DMS53 treated with DMSO at 0.1 percent for 48 hours (cell line): ENCODE measurements at regions not wholly inside any gene's neighbourhood (a gene's known extent, or its start where the extent isn't known, plus 50 kb on each side); places are given as distances from the start of the nearest gene placed in this dataset.

Experiments used
- DNase-seq: peaks from one replicate; lab custom pipeline; 2025; ENCODE audit not compliant: unreplicated experiment; lab: John Stamatoyannopoulos, UW

- DNase-seq: no peak
Measured at GRCh38 chr9:106626936-106627335, 236.0 kb upstream of the ZNF462 start.

- no peak for DNase-seq
Measured at GRCh38 chr9:106632621-106633020, 230.3 kb upstream of the ZNF462 start.

- DNase-seq: no peak
Measured at GRCh38 chr9:106634183-106634582, 228.8 kb upstream of the ZNF462 start.

GRCh38 chr9:106634641-106635040 lies 228.3 kb upstream of the ZNF462 start:
- DNase-seq: no peak

GRCh38 chr9:106637486-106637885 lies 225.5 kb upstream of the ZNF462 start:
- no peak for DNase-seq

GRCh38 chr9:106639873-106640568 lies 222.9 kb upstream of the ZNF462 start:
- no peak for DNase-seq

GRCh38 chr9:106643211-106643930 lies 219.6 kb upstream of the ZNF462 start:
- no peak for DNase-seq

GRCh38 chr9:106644661-106645060 lies 218.3 kb upstream of the ZNF462 start:
- no peak for DNase-seq

GRCh38 chr9:106648799-106649198 lies 214.2 kb upstream of the ZNF462 start:
- no peak for DNase-seq

GRCh38 chr9:106649664-106650063 lies 213.3 kb upstream of the ZNF462 start:
- no peak for DNase-seq

- DNase-seq: no peak
Measured at GRCh38 chr9:106653213-106653612, 209.8 kb upstream of the ZNF462 start.

- DNase-seq: no peak
Measured at GRCh38 chr9:106655966-106656365, 207.0 kb upstream of the ZNF462 start.

- DNase-seq: no peak
Measured at GRCh38 chr9:106657926-106658325, 205.0 kb upstream of the ZNF462 start.

GRCh38 chr9:106668534-106668933 lies 194.4 kb upstream of the ZNF462 start:
- no peak for DNase-seq

GRCh38 chr9:106669835-106670234 lies 193.1 kb upstream of the ZNF462 start:
- DNase-seq: no peak

GRCh38 chr9:106670418-106670817 lies 192.5 kb upstream of the ZNF462 start:
- DNase-seq: no peak

- no peak for DNase-seq
Measured at GRCh38 chr9:106675780-106676179, 187.2 kb upstream of the ZNF462 start.

- no peak for DNase-seq
Measured at GRCh38 chr9:106677374-106677773, 185.6 kb upstream of the ZNF462 start.

GRCh38 chr9:106677830-106678229 lies 185.1 kb upstream of the ZNF462 start:
- no peak for DNase-seq

- DNase-seq: no peak
Measured at GRCh38 chr9:106678273-106678672, 184.7 kb upstream of the ZNF462 start.

- no peak for DNase-seq
Measured at GRCh38 chr9:106682420-106682819, 180.5 kb upstream of the ZNF462 start.

GRCh38 chr9:106683454-106683853 lies 179.5 kb upstream of the ZNF462 start:
- DNase-seq: no peak
